A673 (cell line): ENCODE measurements at regions not wholly inside any gene's neighbourhood (a gene's known extent, or its start where the extent isn't known, plus 50 kb on each side); places are given as distances from the start of the nearest gene placed in this dataset.

Experiments
- BruUV-seq: library from RNA; stranded (reverse); fragments of 400-500 nt; replicated peaks from 2 replicates; lab custom pipeline; 2021; lab: Mats Ljungman, UMichigan
- CTCF ChIA-PET: fragments of 300-600 bp; sonication (Branson Sonifier 250); formaldehyde crosslinking; loops from one replicate; lab custom pipeline; 2022; ENCODE audit warnings: antibody characterized with exemption; lab: Charles Lee
- POLR2A ChIA-PET: fragments of 300-600 bp; sonication (Branson Sonifier 250); formaldehyde crosslinking; loops from one replicate; lab custom pipeline; 2022; ENCODE audit warnings: antibody characterized with exemption; ENCODE audit not compliant: low non-redundant PET; lab: Charles Lee
- DNase-seq: peaks from one replicate; pipeline ENCODE4 v3.0.0-alpha.2; 2015; ENCODE audit warnings: low spot score
- H3K27ac ChIP-seq: fragments of 200-600 bp; sonication (generic); 2 replicates; pipeline ENCODE4 v1.5.1; 2016; ENCODE audit warnings: mixed run types, low read depth, mild to moderate bottlenecking, mixed read lengths, antibody characterized with exemption, low read length; ENCODE audit not compliant: poor library complexity, severe bottlenecking
- H3K27me3 ChIP-seq: fragments of 200-600 bp; sonication (generic); replicated peaks from 2 replicates; pipeline ENCODE4 v1.6.1; 2017; ENCODE audit warnings: mixed run types, low read depth, mild to moderate bottlenecking, mixed read lengths, antibody characterized with exemption, low read length; ENCODE audit not compliant: insufficient read depth, poor library complexity
- H3K36me3 ChIP-seq: fragments of 200-600 bp; sonication (generic); 2 replicates; pipeline ENCODE4 v1.6.1; 2016; ENCODE audit warnings: mixed run types, mild to moderate bottlenecking, mixed read lengths, antibody characterized with exemption, low read length; ENCODE audit not compliant: insufficient read depth, poor library complexity, severe bottlenecking
- H3K4me1 ChIP-seq: fragments of 200-600 bp; sonication (generic); 2 replicates; pipeline ENCODE4 v1.6.1; 2017; ENCODE audit warnings: mixed run types, mild to moderate bottlenecking, mixed read lengths, antibody characterized with exemption, low read length; ENCODE audit not compliant: insufficient read depth, poor library complexity, severe bottlenecking
- H3K4me3 ChIP-seq: fragments of 200-600 bp; sonication (generic); 2 replicates; pipeline ENCODE4 v1.5.1; 2016; ENCODE audit warnings: low read depth, mixed run types, mild to moderate bottlenecking, mixed read lengths, low read length; ENCODE audit not compliant: poor library complexity, severe bottlenecking
- H3K9me3 ChIP-seq: fragments of 200-600 bp; sonication (generic); 2 replicates; pipeline ENCODE4 v1.6.1; 2016; ENCODE audit warnings: mixed run types, low read depth, mild to moderate bottlenecking, mixed read lengths, antibody characterized with exemption, low read length; ENCODE audit not compliant: poor library complexity, severe bottlenecking
- EZH2 ChIP-seq: fragments of 200-600 bp; sonication (generic); IDR thresholded peaks from 2 replicates; pipeline ENCODE4 v1.6.1; 2017; ENCODE audit warnings: borderline replicate concordance, low read depth, mild to moderate bottlenecking, mixed read lengths, antibody characterized with exemption, low read length; ENCODE audit not compliant: poor library complexity, severe bottlenecking
- intact Hi-C: fragments of 100-400 bp; cut with micrococcal nuclease; formaldehyde crosslinking; loops from one replicate; pipeline ENCODE4 v1.10.0; 2022; ENCODE audit not compliant: unreplicated experiment
- TF ChIP-seq, protein P1 (sequence below): fragments of 300-800, 200-600 bp; sonication (generic); conservative IDR thresholded peaks from 2 replicates; pipeline ENCODE4 v1.5.1; 2017; ENCODE audit warnings: low read depth, mild to moderate bottlenecking, antibody characterized with exemption, low read length, moderate library complexity, mixed read lengths

DNA sequence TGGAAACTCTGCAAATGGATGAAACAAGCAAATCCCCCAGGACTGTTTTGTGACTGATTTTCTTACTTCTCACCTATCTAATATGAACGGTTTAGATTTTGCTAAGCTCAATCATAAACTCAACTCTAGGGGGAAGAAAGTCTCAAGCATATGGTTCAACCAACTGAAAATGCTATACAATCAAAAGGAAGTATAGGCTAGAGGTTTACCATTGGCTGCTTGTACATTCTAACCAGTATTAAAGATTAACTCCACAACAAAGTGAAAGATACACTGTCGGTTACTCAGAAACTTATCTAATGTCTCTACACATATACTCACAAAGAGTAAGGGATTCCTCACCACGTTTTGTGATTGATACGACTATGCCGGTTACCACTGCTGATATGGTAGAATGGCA lies 281.8 kb upstream of the SOX5 start:
- ChIA-PET POLR2A (no interaction called here), CTCF (no interaction called here)
- no peaks in the 10 kb centered on the region for H3K27me3 ChIP-seq
- peaks cover 28% of the 10 kb centered on the region for H3K4me1 ChIP-seq
- BruUV-seq, result no TSS peak
- no peak overlapping the region for H3K27ac ChIP-seq
- TF ChIP-seq EZH2, result no peak
- TF ChIP-seq, protein P1, sequence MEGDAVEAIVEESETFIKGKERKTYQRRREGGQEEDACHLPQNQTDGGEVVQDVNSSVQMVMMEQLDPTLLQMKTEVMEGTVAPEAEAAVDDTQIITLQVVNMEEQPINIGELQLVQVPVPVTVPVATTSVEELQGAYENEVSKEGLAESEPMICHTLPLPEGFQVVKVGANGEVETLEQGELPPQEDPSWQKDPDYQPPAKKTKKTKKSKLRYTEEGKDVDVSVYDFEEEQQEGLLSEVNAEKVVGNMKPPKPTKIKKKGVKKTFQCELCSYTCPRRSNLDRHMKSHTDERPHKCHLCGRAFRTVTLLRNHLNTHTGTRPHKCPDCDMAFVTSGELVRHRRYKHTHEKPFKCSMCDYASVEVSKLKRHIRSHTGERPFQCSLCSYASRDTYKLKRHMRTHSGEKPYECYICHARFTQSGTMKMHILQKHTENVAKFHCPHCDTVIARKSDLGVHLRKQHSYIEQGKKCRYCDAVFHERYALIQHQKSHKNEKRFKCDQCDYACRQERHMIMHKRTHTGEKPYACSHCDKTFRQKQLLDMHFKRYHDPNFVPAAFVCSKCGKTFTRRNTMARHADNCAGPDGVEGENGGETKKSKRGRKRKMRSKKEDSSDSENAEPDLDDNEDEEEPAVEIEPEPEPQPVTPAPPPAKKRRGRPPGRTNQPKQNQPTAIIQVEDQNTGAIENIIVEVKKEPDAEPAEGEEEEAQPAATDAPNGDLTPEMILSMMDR, result no peak
- no peaks in the 10 kb centered on the region for H3K36me3 ChIP-seq
- DNase-seq, result no peak
- intact Hi-C loops, result no loop called here
- no peaks in the 10 kb centered on the region for H3K9me3 ChIP-seq
- no peak overlapping the region for H3K4me3 ChIP-seq

DNA sequence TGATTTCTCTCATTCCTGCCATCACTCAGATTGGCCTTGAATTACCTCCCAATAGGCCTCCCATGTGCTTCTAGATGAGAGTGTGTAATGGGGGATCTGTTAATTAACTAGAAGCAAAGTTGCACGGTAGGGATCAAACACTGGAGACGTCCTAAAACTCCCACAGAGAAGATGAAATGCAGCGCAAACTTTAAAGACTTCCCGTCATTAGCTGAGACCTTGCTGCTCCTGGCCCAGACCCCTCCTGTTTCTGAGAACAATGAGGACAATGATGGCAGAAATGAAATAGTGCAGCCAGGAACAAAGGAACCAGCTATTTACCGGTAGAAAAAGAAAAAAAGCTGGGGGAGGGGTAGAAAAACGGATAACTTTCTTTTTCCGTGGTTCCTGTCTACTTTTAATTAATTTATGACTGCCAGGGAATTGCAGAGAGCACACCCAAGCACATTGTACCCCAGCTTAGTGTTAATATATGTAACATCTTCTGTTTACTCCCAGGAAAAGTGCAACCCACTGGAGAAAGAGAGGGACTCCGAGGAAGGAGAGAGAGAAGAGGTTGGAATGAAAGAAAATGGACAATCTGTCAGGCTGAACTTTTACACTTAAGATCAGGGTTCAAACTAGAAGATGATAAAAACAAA lies 280.7 kb upstream of the SOX5 start:
- peak; percentile 58 for DNase-seq
- H3K36me3 ChIP-seq, result no peaks in the 10 kb centered on the region
- no peak for TF ChIP-seq EZH2
- TF ChIP-seq, protein P1, result no peak
- peak overlapping the region; percentile 4 for H3K27ac ChIP-seq
- CTCF ChIA-PET, result no interaction called here
- peaks cover 28% of the 10 kb centered on the region for H3K4me1 ChIP-seq
- POLR2A ChIA-PET, result no interaction called here
- no peaks in the 10 kb centered on the region for H3K9me3 ChIP-seq
- H3K27me3 ChIP-seq, result no peaks in the 10 kb centered on the region
- no peak overlapping the region for H3K4me3 ChIP-seq
- BruUV-seq, result no TSS peak
- intact Hi-C loops, result no loop called here

DNA sequence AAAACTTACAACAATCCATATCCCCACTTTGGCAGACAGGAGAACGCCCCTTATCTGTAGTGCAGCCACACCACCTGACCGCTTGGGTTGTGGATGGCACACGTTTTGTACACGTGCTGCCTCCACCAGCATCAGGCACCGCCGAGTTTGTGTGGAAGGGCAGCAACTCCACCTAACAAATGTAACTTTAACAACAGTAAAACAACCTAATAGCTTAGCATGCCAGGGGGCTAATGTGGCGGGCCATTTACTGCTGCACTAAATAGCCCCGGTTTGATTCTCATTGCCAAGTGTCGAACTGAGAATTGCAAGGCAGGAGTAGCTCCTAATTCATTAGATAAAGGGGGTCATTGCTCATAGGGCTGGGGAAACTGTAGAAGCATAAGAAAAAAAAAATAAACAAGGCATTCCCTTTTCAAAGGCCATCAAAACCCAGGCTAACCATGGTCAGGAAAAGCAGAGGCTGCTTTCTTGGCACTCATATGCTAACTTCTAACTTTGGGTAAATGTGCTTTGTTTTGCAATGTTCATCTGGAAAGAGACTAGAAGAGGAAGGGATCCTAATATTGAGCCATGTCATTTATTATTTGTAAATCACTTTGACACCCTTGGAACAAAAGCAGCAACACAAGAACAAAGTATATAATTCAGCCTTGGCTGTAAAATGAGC lies 279.7 kb upstream of the SOX5 start:
- POLR2A ChIA-PET, result no interaction called here
- no peak for DNase-seq
- CTCF ChIA-PET, result no interaction called here
- no TSS peak for BruUV-seq
- no peak overlapping the region for H3K4me3 ChIP-seq
- intact Hi-C loops, result no loop called here
- H3K4me1 ChIP-seq, result peaks cover 28% of the 10 kb centered on the region
- no peak for TF ChIP-seq EZH2
- TF ChIP-seq, protein P1, result no peak
- H3K9me3 ChIP-seq, result no peaks in the 10 kb centered on the region
- no peaks in the 10 kb centered on the region for H3K36me3 ChIP-seq
- no peaks in the 10 kb centered on the region for H3K27me3 ChIP-seq
- H3K27ac ChIP-seq, result peak overlapping the region; percentile 14
